Uterus (tissue), 2 donors: ENCODE measurements at regions not wholly inside any gene's neighbourhood (a gene's known extent, or its start where the extent isn't known, plus 50 kb on each side); places are given as distances from the start of the nearest gene placed in this dataset.

ENCODE experiments used
- POLR2A ChIP-seq, 2 donors: fragments of 450-650 bp; IDR thresholded peaks; one replicate each; pipeline ENCODE4 v1.6.1; 2016; ENCODE audit warnings: antibody characterized with exemption in 2 of 2, mild to moderate bottlenecking in 1 of 2, moderate library complexity in 1 of 2
- TF ChIP-seq, protein P1 (sequence below), 4 experiments: fragments of 200-600 bp in 2 of 4; fragments of 450-650 bp in 2 of 4; sonication (generic) in 2 of 4; IDR thresholded peaks; one replicate each; pipeline ENCODE4 v1.5.1; 2016 to 2019; ENCODE audit warnings: antibody characterized with exemption in 4 of 4, mild to moderate bottlenecking in 2 of 4, moderate library complexity in 1 of 4

DNA sequence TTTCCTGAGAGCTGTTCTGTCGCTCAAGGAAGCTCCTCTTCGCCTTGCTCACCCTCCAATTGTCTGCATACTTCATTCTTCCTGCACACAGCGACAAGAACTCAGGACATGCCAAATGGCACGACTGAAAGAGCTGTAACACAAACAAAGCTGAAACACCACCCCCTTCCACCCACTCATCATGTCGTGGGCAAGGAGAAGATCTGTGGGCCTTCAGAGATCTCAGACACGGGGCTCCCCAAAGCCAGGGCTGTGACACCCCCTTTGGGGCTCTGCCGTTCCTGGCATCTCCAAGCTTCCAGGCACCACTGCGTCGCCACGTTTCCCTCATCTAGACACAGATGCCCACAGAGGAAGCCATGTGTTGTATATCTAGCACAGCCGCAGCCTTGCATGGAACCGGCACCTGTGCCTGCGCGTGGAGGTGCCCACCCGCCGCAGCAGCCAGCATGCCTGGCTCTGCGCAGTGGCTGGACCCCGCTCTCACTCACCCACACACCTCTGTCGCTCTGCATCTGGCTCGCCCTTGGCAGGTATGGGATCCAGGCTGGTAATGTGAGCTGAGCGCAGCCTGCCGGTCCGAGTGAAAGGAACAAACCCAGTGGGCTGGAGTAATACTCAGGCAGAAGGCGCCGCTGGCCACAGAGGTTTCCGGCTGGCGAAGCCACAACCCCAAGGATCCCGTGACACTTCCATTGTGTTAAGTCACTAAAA lies 676.4 kb upstream of the INTU start:
- TF ChIP-seq, protein P1, sequence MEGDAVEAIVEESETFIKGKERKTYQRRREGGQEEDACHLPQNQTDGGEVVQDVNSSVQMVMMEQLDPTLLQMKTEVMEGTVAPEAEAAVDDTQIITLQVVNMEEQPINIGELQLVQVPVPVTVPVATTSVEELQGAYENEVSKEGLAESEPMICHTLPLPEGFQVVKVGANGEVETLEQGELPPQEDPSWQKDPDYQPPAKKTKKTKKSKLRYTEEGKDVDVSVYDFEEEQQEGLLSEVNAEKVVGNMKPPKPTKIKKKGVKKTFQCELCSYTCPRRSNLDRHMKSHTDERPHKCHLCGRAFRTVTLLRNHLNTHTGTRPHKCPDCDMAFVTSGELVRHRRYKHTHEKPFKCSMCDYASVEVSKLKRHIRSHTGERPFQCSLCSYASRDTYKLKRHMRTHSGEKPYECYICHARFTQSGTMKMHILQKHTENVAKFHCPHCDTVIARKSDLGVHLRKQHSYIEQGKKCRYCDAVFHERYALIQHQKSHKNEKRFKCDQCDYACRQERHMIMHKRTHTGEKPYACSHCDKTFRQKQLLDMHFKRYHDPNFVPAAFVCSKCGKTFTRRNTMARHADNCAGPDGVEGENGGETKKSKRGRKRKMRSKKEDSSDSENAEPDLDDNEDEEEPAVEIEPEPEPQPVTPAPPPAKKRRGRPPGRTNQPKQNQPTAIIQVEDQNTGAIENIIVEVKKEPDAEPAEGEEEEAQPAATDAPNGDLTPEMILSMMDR (IDR thresholded peaks at IDR 0.05), result no peak
- no peak for TF ChIP-seq POLR2A (IDR thresholded peaks at IDR 0.05)
